Smooth muscle cell (in vitro differentiated cells): ENCODE measurements at regions not wholly inside any gene's neighbourhood (a gene's known extent, or its start where the extent isn't known, plus 50 kb on each side); places are given as distances from the start of the nearest gene placed in this dataset.

Source experiments
- DNase-seq: peaks from one replicate; lab custom pipeline; 2025; ENCODE audit not compliant: unreplicated experiment; lab: John Stamatoyannopoulos, UW
- H2AFZ ChIP-seq: fragments of 200-600 bp; sonication (generic); 2 replicates; pipeline ENCODE4 v1.6.0; 2016; ENCODE audit warnings: antibody characterized with exemption, low read depth, mild to moderate bottlenecking
- H3F3A ChIP-seq: fragments of 200-600 bp; sonication (generic); 2 replicates; pipeline ENCODE4 v1.6.0; 2017; ENCODE audit warnings: antibody characterized with exemption, low read depth
- H3K27ac ChIP-seq: fragments of 200-600 bp; sonication (generic); 2 replicates; pipeline ENCODE4 v1.5.1; 2016; ENCODE audit warnings: low read depth, mild to moderate bottlenecking
- H3K27me3 ChIP-seq: fragments of 200-600 bp; sonication (generic); 2 replicates; pipeline ENCODE4 v1.6.1; 2016; ENCODE audit warnings: low read depth, mild to moderate bottlenecking
- H3K36me3 ChIP-seq: fragments of 200-600 bp; sonication (generic); 2 replicates; pipeline ENCODE4 v1.5.1; 2016; ENCODE audit warnings: low read depth
- H3K4me1 ChIP-seq: fragments of 200-600 bp; sonication (generic); 2 replicates; pipeline ENCODE4 v1.5.1; 2016; ENCODE audit warnings: low read depth
- H3K4me2 ChIP-seq: fragments of 200-600 bp; sonication (generic); 2 replicates; pipeline ENCODE4 v1.6.0; 2016; ENCODE audit warnings: mild to moderate bottlenecking
- H3K4me3 ChIP-seq: fragments of 200-600 bp; sonication (generic); 2 replicates; pipeline ENCODE4 v1.5.1; 2016; ENCODE audit warnings: mild to moderate bottlenecking
- H3K79me2 ChIP-seq: fragments of 200-600 bp; sonication (generic); 2 replicates; pipeline ENCODE4 v1.6.0; 2016; ENCODE audit warnings: low read depth, mild to moderate bottlenecking
- H3K9ac ChIP-seq: fragments of 200-600 bp; sonication (generic); 2 replicates; pipeline ENCODE4 v1.6.0; 2016; ENCODE audit warnings: low read depth
- H3K9me3 ChIP-seq: fragments of 200-600 bp; sonication (generic); replicated peaks from 2 replicates; pipeline ENCODE4 v1.5.1; 2016; ENCODE audit warnings: low read depth
- H4K20me1 ChIP-seq: fragments of 200-600 bp; sonication (generic); 2 replicates; pipeline ENCODE4 v1.6.0; 2016; ENCODE audit warnings: low read depth
- CTCF ChIP-seq: fragments of 200-600 bp; sonication (generic); IDR thresholded peaks from 2 replicates; pipeline ENCODE4 v1.5.1; 2017; ENCODE audit warnings: borderline replicate concordance, mild to moderate bottlenecking, antibody characterized with exemption; ENCODE audit not compliant: insufficient read depth, poor library complexity, severe bottlenecking
- WGBS: methylation state at CpG from one replicate; pipeline ENCODE4 v1.1.7; 2016; ENCODE audit warnings: low lambda C conversion rate; 5-methylcytosine and 5-hydroxymethylcytosine counted together

- Histone ChIP-seq H3F3A (no peaks in the 10 kb centered on the region), H2AFZ (no peak overlapping the region), H3K4me3 (no peak overlapping the region), H4K20me1 (no peaks in the 10 kb centered on the region), H3K79me2 (no peaks in the 10 kb centered on the region), H3K36me3 (no peaks in the 10 kb centered on the region), H3K27me3 (no peaks in the 10 kb centered on the region), H3K4me1 (no peaks in the 10 kb centered on the region), H3K4me2 (no peak overlapping the region), H3K9me3 (no peaks in the 10 kb centered on the region), H3K9ac (no peak overlapping the region), H3K27ac (no peak overlapping the region)
- 29% methylated on average over 1 of the region's 1 CpG for WGBS
- no peak for TF ChIP-seq CTCF
- DNase-seq, result no peak
Measured at GRCh38 chr4:138509346-138509745, 267.2 kb upstream of the SLC7A11 start.

- Histone ChIP-seq H3K79me2 (no peaks in the 10 kb centered on the region), H3K36me3 (no peaks in the 10 kb centered on the region), H3K4me1 (no peaks in the 10 kb centered on the region), H3K4me2 (no peak overlapping the region), H3K4me3 (no peak overlapping the region), H3K27ac (no peak overlapping the region), H3K27me3 (no peaks in the 10 kb centered on the region), H2AFZ (no peak overlapping the region), H3K9ac (no peak overlapping the region), H3K9me3 (no peaks in the 10 kb centered on the region), H3F3A (no peaks in the 10 kb centered on the region), H4K20me1 (no peaks in the 10 kb centered on the region)
- TF ChIP-seq CTCF, result no peak
- DNase-seq, result no peak
- 25% methylated on average over 2 of the region's 2 CpGs for WGBS
Measured at GRCh38 chr4:138507522-138507921, 265.4 kb upstream of the SLC7A11 start.

GRCh38 chr4:138501614-138502013, 259.5 kb upstream of the SLC7A11 start:
- no peaks in the 10 kb centered on the region for H3K79me2 ChIP-seq
- no peak for TF ChIP-seq CTCF

GRCh38 chr4:138500869-138501268, 258.7 kb upstream of the SLC7A11 start:
- no peaks in the 10 kb centered on the region for H3F3A ChIP-seq
- H3K4me2 ChIP-seq, result no peak overlapping the region
- H3K36me3 ChIP-seq, result no peaks in the 10 kb centered on the region
- H3K79me2 ChIP-seq, result no peaks in the 10 kb centered on the region
- no peaks in the 10 kb centered on the region for H3K9me3 ChIP-seq
- H3K4me1 ChIP-seq, result no peaks in the 10 kb centered on the region
- H4K20me1 ChIP-seq, result no peaks in the 10 kb centered on the region
- H3K9ac ChIP-seq, result no peak overlapping the region
- DNase-seq, result no peak
- H3K27me3 ChIP-seq, result no peaks in the 10 kb centered on the region
- no peak overlapping the region for H3K4me3 ChIP-seq
- WGBS, result 87% methylated on average over 1 of the region's 1 CpG
- H3K27ac ChIP-seq, result no peak overlapping the region
- TF ChIP-seq CTCF, result no peak
- H2AFZ ChIP-seq, result no peak overlapping the region

More at GRCh38 chr4:138501614-138502013, 259.5 kb upstream of the SLC7A11 start:
- Histone ChIP-seq H3K36me3 (no peaks in the 10 kb centered on the region), H3K9ac (no peak overlapping the region), H4K20me1 (no peaks in the 10 kb centered on the region), H3K9me3 (no peaks in the 10 kb centered on the region), H3K4me1 (no peaks in the 10 kb centered on the region), H3K4me3 (no peak overlapping the region), H3K27me3 (no peaks in the 10 kb centered on the region), H2AFZ (no peak overlapping the region), H3F3A (no peaks in the 10 kb centered on the region), H3K4me2 (no peak overlapping the region), H3K27ac (no peak overlapping the region)
- no peak for DNase-seq
- 100% methylated on average over 1 of the region's 1 CpG for WGBS
